ENCODE measurements at regions not wholly inside any gene's neighbourhood (a gene's known extent, or its start where the extent isn't known, plus 50 kb on each side); places are given as distances from the start of the nearest gene placed in this dataset.

- TF ChIP-seq POLR2AphosphoS5 (IDR thresholded peaks at IDR 0.05) (no peak), CTCF (IDR thresholded peaks at IDR 0.05) (no peak), POLR2A (IDR thresholded peaks at IDR 0.05) (no peak), EP300 (IDR thresholded peaks at IDR 0.05) (no peak)
- no peak for DNase-seq
- 83 to 88% (median 86%) methylated on average over 7 of the region's 7 CpGs for WGBS, 5 donors
- H3K27ac ChIP-seq: no peak overlapping the region
- H3K4me3 ChIP-seq: no peak overlapping the region
- no peaks in the 10 kb centered on the region for H3K27me3 ChIP-seq
- H3K9me3 ChIP-seq: no peaks in the 10 kb centered on the region
- H3K4me1 ChIP-seq: no peaks in the 10 kb centered on the region
- H3K36me3 ChIP-seq: no peaks in the 10 kb centered on the region
- intact Hi-C loops (cut with DNase I; ENCODE audit: low total_unique reads): no loop called here
Measured at GRCh38 chr12:125966641-125967040, 901.4 kb downstream of the AACS start.

GRCh38 chr12:125968413-125968812 is 903.2 kb downstream of the AACS start:
- Histone ChIP-seq H3K4me1 (no peaks in the 10 kb centered on the region), H3K9me3 (no peaks in the 10 kb centered on the region), H3K4me3 (no peak overlapping the region), H3K36me3 (no peaks in the 10 kb centered on the region), H3K27ac (no peak overlapping the region), H3K27me3 (no peaks in the 10 kb centered on the region)
- DNase-seq: no peak
- WGBS, 5 donors: 57 to 78% (median 73%) methylated on average over 2 of the region's 2 CpGs
- TF ChIP-seq POLR2A (IDR thresholded peaks at IDR 0.05): no peak
- intact Hi-C loops (cut with DNase I; ENCODE audit: low total_unique reads): no loop called here

- no peaks in the 10 kb centered on the region for H3K36me3 ChIP-seq
- H3K4me1 ChIP-seq: no peaks in the 10 kb centered on the region
- H3K27me3 ChIP-seq: no peaks in the 10 kb centered on the region
- no peaks in the 10 kb centered on the region for H3K9me3 ChIP-seq
- TF ChIP-seq CTCF (IDR thresholded peaks at IDR 0.05) (no peak), EP300 (IDR thresholded peaks at IDR 0.05) (no peak), POLR2AphosphoS5 (IDR thresholded peaks at IDR 0.05) (no peak), POLR2A (IDR thresholded peaks at IDR 0.05) (no peak)
- no peak overlapping the region for H3K27ac ChIP-seq
- no peak overlapping the region for H3K4me3 ChIP-seq
- no peak for DNase-seq
- intact Hi-C loops (cut with DNase I; ENCODE audit: low total_unique reads): no loop called here
- 72 to 89% (median 85%) methylated on average over 3 of the region's 3 CpGs for whole genome bisulfite sequencing, 5 donors
Measured at GRCh38 chr12:125971981-125972380, 906.7 kb downstream of the AACS start.

- Histone ChIP-seq H3K4me1 (peaks cover 0 to 3% (median under 1%) of the 10 kb centered on the region in 4 donors), H3K27me3 (peaks cover 0 to 20% (median 4%) of the 10 kb centered on the region in 3 donors), H3K36me3 (no peaks in the 10 kb centered on the region), H3K27ac (no peak overlapping the region), H3K9me3 (no peaks in the 10 kb centered on the region), H3K4me3 (no peak overlapping the region)
- intact Hi-C loops (cut with DNase I; ENCODE audit: low total_unique reads): no loop called here
- DNase-seq: no peak
- TF ChIP-seq EP300 (IDR thresholded peaks at IDR 0.05) (no peak), CTCF (IDR thresholded peaks at IDR 0.05) (no peak), POLR2A (IDR thresholded peaks at IDR 0.05) (no peak), POLR2AphosphoS5 (IDR thresholded peaks at IDR 0.05) (no peak)
- 55 to 67% (median 62%) methylated on average over 2 of the region's 2 CpGs for WGBS, 5 donors
Measured at GRCh38 chr12:125978286-125978685, 913.1 kb downstream of the AACS start.

- 21 to 35% (median 30%) methylated on average over 7 of the region's 7 CpGs for WGBS, 5 donors
- TF ChIP-seq CTCF (IDR thresholded peaks at IDR 0.05) (no peak), EP300 (IDR thresholded peaks at IDR 0.05) (no peak), POLR2AphosphoS5 (IDR thresholded peaks at IDR 0.05) (no peak), POLR2A (IDR thresholded peaks at IDR 0.05) (no peak)
Measured at GRCh38 chr12:125981610-125982253, 916.5 kb downstream of the AACS start.

More at GRCh38 chr12:125981610-125982253, 916.5 kb downstream of the AACS start:
- Histone ChIP-seq H3K4me1 (peaks cover 0 to 20% (median 11%) of the 10 kb centered on the region in 4 donors), H3K4me3 (no peak overlapping the region), H3K27me3 (peaks cover 0 to 52% (median 21%) of the 10 kb centered on the region in 3 donors), H3K36me3 (no peaks in the 10 kb centered on the region), H3K9me3 (no peaks in the 10 kb centered on the region), H3K27ac (no peak overlapping the region)
- no peak for DNase-seq
- intact Hi-C loops (cut with DNase I; ENCODE audit: low total_unique reads): no loop called here

All from stomach (tissue), 8 donors.